Naive thymus-derived CD8-positive, alpha-beta T cell (primary cell): ENCODE measurements at regions not wholly inside any gene's neighbourhood (a gene's known extent, or its start where the extent isn't known, plus 50 kb on each side); places are given as distances from the start of the nearest gene placed in this dataset.

Source experiments
- ATAC-seq, 2 donors: fragments of 150-1000 bp; cut with Tn5 transposase in 1 of 2; sonication (Bioruptor Pico), chemical (Tn5 transposase) in 1 of 2; 1 replicate in 1 of 2; 2 replicates in 1 of 2; pipeline ENCODE4 v1.10.0; 2021; ENCODE audit warnings: mild to moderate bottlenecking in 2 of 2, moderate library complexity in 2 of 2
- POLR2A ChIA-PET: fragments of 350-600 bp; sonication (Branson Sonifier 250); formaldehyde crosslinking; loops from one replicate; lab custom pipeline; 2021; ENCODE audit warnings: antibody characterized with exemption; lab: Charles Lee
- DNase-seq, 10 donors: peaks; one replicate each; pipeline versions ENCODE4 v3.0.0 to v3.0.0-alpha.2; 2020 to 2022
- H3K27ac Mint-ChIP-seq, 10 donors: one replicate each; pipeline ENCODE4 v1.8.0; 2020 to 2022; ENCODE audit warnings: mild to moderate bottlenecking in 10 of 10, mixed read lengths in 10 of 10, moderate library complexity in 4 of 10, inconsistent platforms in 1 of 10
- H3K27me3 Mint-ChIP-seq, 5 donors: one replicate each; pipeline ENCODE4 v1.8.0; 2021 to 2022; ENCODE audit warnings: mixed read lengths in 5 of 5
- H3K36me3 Mint-ChIP-seq, 3 donors: one replicate each; pipeline ENCODE4 v1.8.0; 2020 to 2022; ENCODE audit warnings: mixed read lengths in 3 of 3, mild to moderate bottlenecking in 2 of 3, inconsistent platforms in 1 of 3
- H3K4me1 Mint-ChIP-seq, 4 donors: one replicate each; pipeline ENCODE4 v1.8.0; 2021 to 2022; ENCODE audit warnings: mixed read lengths in 4 of 4
- H3K4me3 Mint-ChIP-seq, 10 donors: one replicate each; pipeline ENCODE4 v1.8.0; 2020 to 2022; ENCODE audit warnings: mild to moderate bottlenecking in 10 of 10, mixed read lengths in 10 of 10, moderate library complexity in 6 of 10, inconsistent platforms in 1 of 10
- H3K9me3 Mint-ChIP-seq, 9 donors: one replicate each; pipeline ENCODE4 v1.8.0; 2020 to 2022; ENCODE audit warnings: mixed read lengths in 9 of 9, mild to moderate bottlenecking in 3 of 9, inconsistent platforms in 1 of 9, moderate library complexity in 1 of 9

DNA sequence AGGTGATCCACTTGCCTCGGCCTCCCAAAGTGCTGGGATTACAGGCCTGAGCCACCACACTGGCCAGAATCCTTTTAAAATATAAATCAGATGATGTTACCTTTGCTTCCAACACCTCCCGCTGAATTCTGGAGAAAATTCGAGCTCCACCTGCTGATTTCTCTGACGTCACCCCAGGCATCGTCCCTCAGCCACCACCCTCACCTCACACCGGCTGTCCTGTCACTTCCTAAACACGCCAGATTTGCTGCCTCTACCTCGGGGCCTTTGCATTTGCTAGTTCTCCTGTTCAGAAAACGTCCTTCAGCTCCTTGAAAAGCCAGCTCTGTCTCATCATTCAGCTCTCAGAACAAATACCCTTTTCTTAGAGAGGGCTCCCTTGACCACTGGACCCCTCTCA lies 57.9 kb downstream of the FBXO2 start:
- no peak for ATAC-seq
- Mint-ChIP-seq H3K9me3 (peaks cover 0 to 2% (median 0%) of the 10 kb centered on the region in 9 donors), H3K4me1 (no peaks in the 10 kb centered on the region), H3K27me3 (peaks cover 11 to 35% (median 19%) of the 10 kb centered on the region in 5 donors), H3K36me3 (no peaks in the 10 kb centered on the region), H3K27ac (no peak overlapping the region), H3K4me3 (no peak overlapping the region)
- POLR2A ChIA-PET: no interaction called here
- DNase-seq: no peak

DNA sequence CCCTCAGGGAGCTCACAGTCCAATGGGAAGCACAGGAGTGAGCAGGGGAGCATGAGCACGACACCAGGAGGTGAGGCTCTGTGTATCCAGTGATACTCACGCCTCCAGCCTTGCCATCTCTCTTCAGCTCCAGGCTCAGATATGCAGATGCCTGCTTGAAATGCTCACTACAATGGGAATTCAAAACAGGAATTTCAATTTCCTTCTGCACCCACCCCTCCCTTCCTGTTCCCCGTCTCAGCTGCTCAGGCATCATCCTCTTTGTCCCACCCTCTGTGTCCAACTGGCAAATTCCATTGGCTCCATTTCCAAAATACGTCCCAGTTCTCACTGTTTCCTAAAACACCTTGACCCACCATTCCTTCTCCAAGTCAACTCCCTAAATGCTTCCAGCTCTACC lies 58.9 kb downstream of the FBXO2 start:
- no peak for DNase-seq
- no peak overlapping the region for H3K27ac Mint-ChIP-seq
- no peaks in the 10 kb centered on the region for H3K4me1 Mint-ChIP-seq
- H3K9me3 Mint-ChIP-seq: peaks cover 0 to 2% (median 0%) of the 10 kb centered on the region in 9 donors
- H3K36me3 Mint-ChIP-seq: no peaks in the 10 kb centered on the region
- POLR2A ChIA-PET: no interaction called here
- no peak for ATAC-seq
- H3K4me3 Mint-ChIP-seq: no peak overlapping the region
- H3K27me3 Mint-ChIP-seq: peaks cover 15 to 35% (median 23%) of the 10 kb centered on the region in 5 donors

GRCh38 chr1:11594625-11595024 lies 59.6 kb downstream of the FBXO2 start:
- no peaks in the 10 kb centered on the region for H3K36me3 Mint-ChIP-seq
- no peak overlapping the region for H3K4me3 Mint-ChIP-seq
- peaks cover 18 to 35% (median 22%) of the 10 kb centered on the region in 5 donors for H3K27me3 Mint-ChIP-seq
- peaks cover 0 to 2% (median 0%) of the 10 kb centered on the region in 9 donors for H3K9me3 Mint-ChIP-seq
- no peaks in the 10 kb centered on the region for H3K4me1 Mint-ChIP-seq
- DNase-seq (no peak), ATAC-seq (no peak)
- no peak overlapping the region for H3K27ac Mint-ChIP-seq
- POLR2A ChIA-PET: no interaction called here

DNA sequence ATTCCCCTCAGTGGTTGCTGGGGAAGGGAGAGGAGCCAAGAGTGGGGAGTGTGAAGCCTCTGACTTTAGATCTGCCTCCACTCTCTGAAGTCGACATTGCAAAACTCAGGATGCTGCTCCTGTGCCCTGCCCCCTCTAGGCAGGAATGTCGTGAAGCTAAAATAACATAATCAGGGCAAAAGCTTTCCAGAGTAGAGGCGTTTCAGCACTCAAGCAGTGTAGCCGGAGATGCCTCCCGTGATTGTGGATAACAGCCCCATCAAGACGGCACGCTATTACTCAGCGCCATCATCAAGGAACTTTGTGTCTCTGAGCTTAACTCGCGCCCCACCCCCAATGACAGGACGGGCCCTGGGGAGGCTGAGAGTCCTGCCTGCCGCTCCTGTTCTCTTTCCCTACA lies 60.0 kb downstream of the FBXO2 start:
- Mint-ChIP-seq H3K27me3 (peaks cover 20 to 35% (median 21%) of the 10 kb centered on the region in 5 donors), H3K27ac (no peak overlapping the region), H3K4me1 (no peaks in the 10 kb centered on the region), H3K9me3 (peaks cover 0 to 2% (median 0%) of the 10 kb centered on the region in 9 donors), H3K4me3 (no peak overlapping the region), H3K36me3 (no peaks in the 10 kb centered on the region)
- POLR2A ChIA-PET: no interaction called here
- DNase-seq: no peak
- ATAC-seq: no peak

- H3K36me3 Mint-ChIP-seq: no peaks in the 10 kb centered on the region
- H3K4me1 Mint-ChIP-seq: no peaks in the 10 kb centered on the region
- no peak overlapping the region for H3K4me3 Mint-ChIP-seq
- ATAC-seq: no peak
- peaks cover 16 to 35% (median 23%) of the 10 kb centered on the region in 5 donors for H3K27me3 Mint-ChIP-seq
- no peak for DNase-seq
- no peak overlapping the region for H3K27ac Mint-ChIP-seq
- peaks cover 0 to 2% (median 0%) of the 10 kb centered on the region in 9 donors for H3K9me3 Mint-ChIP-seq
- POLR2A ChIA-PET: no interaction called here
Measured at GRCh38 chr1:11592752-11593151, 61.5 kb downstream of the FBXO2 start.

DNA sequence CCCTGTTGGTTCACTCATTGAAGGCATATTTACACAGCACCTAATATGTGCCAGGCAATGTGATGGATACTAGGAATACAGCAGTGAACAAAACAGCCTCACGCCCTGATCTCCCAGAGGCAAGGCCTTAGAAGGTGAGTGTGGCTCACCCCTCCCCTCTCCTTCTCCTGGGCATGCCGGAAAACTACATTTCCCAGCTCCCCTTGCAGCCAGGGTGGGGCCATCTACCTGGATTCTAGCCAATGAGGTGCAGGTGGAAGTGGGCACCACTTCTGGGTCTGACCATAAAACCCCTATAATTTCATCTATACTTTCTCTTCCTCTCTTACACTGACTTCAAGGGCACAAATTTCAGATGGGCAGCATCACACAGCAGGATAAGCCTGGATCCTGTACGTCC lies 63.8 kb downstream of the FBXO2 start:
- POLR2A ChIA-PET: no interaction called here
- Mint-ChIP-seq H3K27ac (no peak overlapping the region), H3K4me3 (peak overlapping the region in 1 of 10 donors; percentile 7), H3K9me3 (peaks cover 0 to 2% (median 0%) of the 10 kb centered on the region in 9 donors), H3K36me3 (no peaks in the 10 kb centered on the region), H3K4me1 (no peaks in the 10 kb centered on the region), H3K27me3 (peaks cover 8 to 18% (median 15%) of the 10 kb centered on the region in 5 donors)
- ATAC-seq (no peak), DNase-seq (no peak)
